HEK293 (cell line): ENCODE measurements at regions not wholly inside any gene's neighbourhood (a gene's known extent, or its start where the extent isn't known, plus 50 kb on each side); places are given as distances from the start of the nearest gene placed in this dataset.
"Not testable (repeated sequence)": the region's sequence is repeated elsewhere in the genome, so short reads cannot be mapped to it uniquely, and the experiment has no call there.

Source experiments
- CTCF ChIP-seq: fragments of 450-650 bp; formaldehyde crosslinking; IDR thresholded peaks from 2 replicates; pipeline ENCODE4 v1.5.1; 2016; ENCODE audit warnings: missing biosample characterization, missing genetic modification characterization
- ZNF274 ChIP-seq, 2 experiments: fragments of 200-500 bp in 1 of 2; fragments of 450-650 bp in 1 of 2; sonication (Bioruptor generic) in 1 of 2; formaldehyde crosslinking in 1 of 2; IDR thresholded peaks; 2 replicates each; pipeline versions ENCODE4 v1.5.1 to v1.6.1; 2014 to 2016; ENCODE audit warnings: borderline replicate concordance in 1 of 2, inconsistent platforms in 1 of 2, low read length in 1 of 2, missing biosample characterization in 1 of 2, missing genetic modification characterization in 1 of 2
- ZSCAN5A ChIP-seq: fragments of 450-650 bp; formaldehyde crosslinking; IDR thresholded peaks from 2 replicates; pipeline ENCODE4 v1.5.1; 2016; ENCODE audit warnings: missing biosample characterization, missing genetic modification characterization

GRCh38 chr1:80539298-80539697 is 1261.4 kb upstream of the ADGRL2 start:
- not testable (repeated sequence) for TF ChIP-seq CTCF (tag by site-specific recombination); ZSCAN5A (tag by site-specific recombination); ZNF274 (IDR thresholded peaks at IDR 0.05; ENCODE audit: low read length); ZNF274 (tag by site-specific recombination; IDR thresholded peaks at IDR 0.05; ENCODE audit: borderline replicate concordance)
